Parathyroid adenoma (tissue), 2 donors: ENCODE measurements at regions not wholly inside any gene's neighbourhood (a gene's known extent, or its start where the extent isn't known, plus 50 kb on each side); places are given as distances from the start of the nearest gene placed in this dataset.

Source experiments
- H2AFZ ChIP-seq: fragments of 300-600 bp; sonication (generic); one replicate; pipeline ENCODE4 v1.7.0; 2017; ENCODE audit warnings: antibody characterized with exemption, mild to moderate bottlenecking
- H3K27ac ChIP-seq: fragments of 300-600 bp; sonication (generic); one replicate; pipeline ENCODE4 v1.7.0; 2017
- H3K27me3 ChIP-seq: fragments of 300-600 bp; sonication (generic); one replicate; pipeline ENCODE4 v1.7.0; 2017; ENCODE audit warnings: low read length; ENCODE audit not compliant: control insufficient read depth, insufficient read depth
- H3K36me3 ChIP-seq: fragments of 300-600 bp; sonication (generic); one replicate; pipeline ENCODE4 v1.7.0; 2017; ENCODE audit warnings: low read length; ENCODE audit not compliant: control insufficient read depth, insufficient read depth
- H3K4me1 ChIP-seq: fragments of 300-600 bp; sonication (generic); one replicate; pipeline ENCODE4 v1.7.0; 2017; ENCODE audit warnings: control low read depth
- H3K4me2 ChIP-seq: fragments of 300-600 bp; sonication (generic); one replicate; pipeline ENCODE4 v1.7.0; 2017; ENCODE audit warnings: low read length
- H3K4me3 ChIP-seq: fragments of 300-600 bp; sonication (generic); one replicate; pipeline ENCODE4 v1.7.0; 2017; ENCODE audit warnings: low read depth, low read length
- H3K79me2 ChIP-seq: fragments of 300-600 bp; sonication (generic); one replicate; pipeline ENCODE4 v1.7.0; 2017; ENCODE audit warnings: control low read depth
- H3K9ac ChIP-seq: fragments of 300-600 bp; sonication (generic); one replicate; pipeline ENCODE4 v1.7.0; 2017; ENCODE audit warnings: mild to moderate bottlenecking
- H3K9me3 ChIP-seq: fragments of 300-600 bp; sonication (generic); one replicate; pipeline ENCODE4 v1.7.0; 2017; ENCODE audit warnings: low read length; ENCODE audit not compliant: control insufficient read depth
- TF ChIP-seq, protein P1 (sequence below): fragments of 300-600 bp; sonication (generic); IDR thresholded peaks from one replicate; pipeline ENCODE4 v1.7.0; 2017; ENCODE audit warnings: antibody characterized with exemption, mild to moderate bottlenecking
- donor health status: primary hyperparathyroidism.

DNA sequence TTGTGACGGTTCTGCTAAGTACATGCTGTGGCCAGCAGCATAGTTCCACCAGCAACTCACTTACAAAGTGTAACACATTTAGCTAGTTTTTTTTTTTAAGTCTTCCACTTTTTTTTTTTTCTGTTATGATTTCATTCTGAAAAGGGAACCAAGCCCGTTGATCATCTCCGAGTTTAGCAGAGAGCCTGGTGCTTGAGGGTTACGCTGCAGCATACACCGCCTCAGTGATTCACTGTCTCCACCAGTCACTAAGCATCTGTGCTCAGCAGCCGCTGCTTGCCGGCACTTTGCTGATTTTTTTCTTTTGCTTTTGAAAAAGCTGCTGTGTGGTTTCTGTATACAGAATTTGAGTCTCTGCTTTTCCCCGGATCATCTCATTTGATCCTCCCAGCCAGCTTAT is 194.5 kb upstream of the CDH13 start:
- H3K27ac ChIP-seq, result no peak overlapping the region
- no peak overlapping the region for H3K4me3 ChIP-seq

DNA sequence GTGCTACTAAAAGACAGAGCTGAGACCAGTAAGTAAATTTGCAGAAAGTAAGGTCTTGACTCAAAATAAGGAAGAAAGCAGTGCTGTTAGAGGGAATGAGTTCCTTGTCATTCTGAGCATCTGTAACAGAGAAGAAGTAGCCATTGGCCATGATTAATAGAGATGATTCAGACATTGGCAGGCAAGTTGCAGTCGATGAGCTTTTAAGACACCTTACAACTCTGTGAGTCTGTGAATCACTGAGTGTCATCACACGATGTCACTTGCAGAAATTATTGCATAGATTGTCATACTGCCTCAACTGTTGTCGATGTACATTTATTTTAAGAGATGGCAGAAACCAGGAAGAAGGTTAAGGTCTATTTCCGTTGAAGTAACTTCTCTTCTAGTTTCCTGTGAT is 201.1 kb upstream of the CDH13 start:
- Histone ChIP-seq H3K9ac (no peak overlapping the region), H3K4me2 (no peak overlapping the region), H2AFZ (no peak overlapping the region), H3K9me3 (no peaks in the 10 kb centered on the region), H3K4me3 (no peak overlapping the region), H3K27ac (no peak overlapping the region), H3K27me3 (no peaks in the 10 kb centered on the region), H3K4me1 (no peaks in the 10 kb centered on the region), H3K79me2 (no peaks in the 10 kb centered on the region), H3K36me3 (no peaks in the 10 kb centered on the region)
- TF ChIP-seq, protein P1, sequence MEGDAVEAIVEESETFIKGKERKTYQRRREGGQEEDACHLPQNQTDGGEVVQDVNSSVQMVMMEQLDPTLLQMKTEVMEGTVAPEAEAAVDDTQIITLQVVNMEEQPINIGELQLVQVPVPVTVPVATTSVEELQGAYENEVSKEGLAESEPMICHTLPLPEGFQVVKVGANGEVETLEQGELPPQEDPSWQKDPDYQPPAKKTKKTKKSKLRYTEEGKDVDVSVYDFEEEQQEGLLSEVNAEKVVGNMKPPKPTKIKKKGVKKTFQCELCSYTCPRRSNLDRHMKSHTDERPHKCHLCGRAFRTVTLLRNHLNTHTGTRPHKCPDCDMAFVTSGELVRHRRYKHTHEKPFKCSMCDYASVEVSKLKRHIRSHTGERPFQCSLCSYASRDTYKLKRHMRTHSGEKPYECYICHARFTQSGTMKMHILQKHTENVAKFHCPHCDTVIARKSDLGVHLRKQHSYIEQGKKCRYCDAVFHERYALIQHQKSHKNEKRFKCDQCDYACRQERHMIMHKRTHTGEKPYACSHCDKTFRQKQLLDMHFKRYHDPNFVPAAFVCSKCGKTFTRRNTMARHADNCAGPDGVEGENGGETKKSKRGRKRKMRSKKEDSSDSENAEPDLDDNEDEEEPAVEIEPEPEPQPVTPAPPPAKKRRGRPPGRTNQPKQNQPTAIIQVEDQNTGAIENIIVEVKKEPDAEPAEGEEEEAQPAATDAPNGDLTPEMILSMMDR, result no peak

More for the DNA sequence above, 194.5 kb upstream of the CDH13 start:
- no peaks in the 10 kb centered on the region for H3K9me3 ChIP-seq
- H3K79me2 ChIP-seq, result no peaks in the 10 kb centered on the region
- no peak overlapping the region for H3K4me2 ChIP-seq
- H3K36me3 ChIP-seq, result no peaks in the 10 kb centered on the region
- no peak overlapping the region for H2AFZ ChIP-seq
- TF ChIP-seq, protein P1, result no peak
- H3K4me1 ChIP-seq, result no peaks in the 10 kb centered on the region
- no peak overlapping the region for H3K9ac ChIP-seq
- no peaks in the 10 kb centered on the region for H3K27me3 ChIP-seq

DNA sequence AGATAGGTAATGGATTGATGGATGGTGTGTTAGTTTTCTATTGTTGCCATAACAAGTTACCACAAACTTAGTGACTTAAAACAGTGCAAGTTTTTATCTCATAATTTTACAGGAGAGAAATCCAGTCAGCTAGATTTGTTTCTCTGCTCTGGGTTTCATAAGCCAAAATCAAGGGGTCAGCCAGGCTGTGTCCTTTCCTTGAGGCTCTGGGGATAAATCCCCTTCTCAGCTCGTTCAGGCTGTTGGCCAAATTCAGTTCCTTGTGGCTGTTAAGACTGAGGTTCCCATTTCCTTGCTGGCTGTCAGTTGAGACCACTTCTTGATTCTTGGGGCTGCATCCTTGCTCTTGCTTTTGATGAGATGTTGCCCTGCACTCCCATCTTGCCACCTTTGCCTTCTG is 204.9 kb upstream of the CDH13 start:
- no peaks in the 10 kb centered on the region for H3K36me3 ChIP-seq
- no peak overlapping the region for H3K4me2 ChIP-seq
- TF ChIP-seq, protein P1, result no peak
- no peak overlapping the region for H3K9ac ChIP-seq
- no peaks in the 10 kb centered on the region for H3K79me2 ChIP-seq
- no peak overlapping the region for H3K4me3 ChIP-seq
- H3K27me3 ChIP-seq, result no peaks in the 10 kb centered on the region
- H3K4me1 ChIP-seq, result no peaks in the 10 kb centered on the region
- no peak overlapping the region for H2AFZ ChIP-seq
- no peak overlapping the region for H3K27ac ChIP-seq
- H3K9me3 ChIP-seq, result no peaks in the 10 kb centered on the region

DNA sequence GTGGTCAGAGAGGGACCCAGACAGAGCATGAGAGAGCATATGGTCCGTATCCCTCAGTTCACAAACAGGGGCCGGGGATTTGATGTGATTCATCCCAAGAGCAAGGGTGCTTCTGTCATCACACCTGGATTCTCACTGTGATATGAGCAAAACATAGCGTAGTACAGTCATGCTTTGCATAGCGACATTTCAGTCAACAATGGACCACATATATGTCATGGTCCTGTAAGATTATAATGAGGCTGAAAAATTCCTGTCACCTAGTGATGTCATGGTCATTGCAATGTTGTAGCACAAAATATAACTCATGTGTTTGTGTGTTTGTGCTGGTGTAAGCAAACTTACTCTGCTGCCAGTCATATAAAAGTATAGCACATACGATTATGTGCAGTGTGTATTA is 207.4 kb upstream of the CDH13 start:
- Histone ChIP-seq H3K9me3 (no peaks in the 10 kb centered on the region), H3K79me2 (no peaks in the 10 kb centered on the region), H3K4me3 (no peak overlapping the region), H2AFZ (no peak overlapping the region), H3K4me1 (no peaks in the 10 kb centered on the region), H3K27ac (no peak overlapping the region), H3K27me3 (no peaks in the 10 kb centered on the region), H3K36me3 (no peaks in the 10 kb centered on the region), H3K9ac (no peak overlapping the region), H3K4me2 (no peak overlapping the region)
- TF ChIP-seq, protein P1, result no peak

DNA sequence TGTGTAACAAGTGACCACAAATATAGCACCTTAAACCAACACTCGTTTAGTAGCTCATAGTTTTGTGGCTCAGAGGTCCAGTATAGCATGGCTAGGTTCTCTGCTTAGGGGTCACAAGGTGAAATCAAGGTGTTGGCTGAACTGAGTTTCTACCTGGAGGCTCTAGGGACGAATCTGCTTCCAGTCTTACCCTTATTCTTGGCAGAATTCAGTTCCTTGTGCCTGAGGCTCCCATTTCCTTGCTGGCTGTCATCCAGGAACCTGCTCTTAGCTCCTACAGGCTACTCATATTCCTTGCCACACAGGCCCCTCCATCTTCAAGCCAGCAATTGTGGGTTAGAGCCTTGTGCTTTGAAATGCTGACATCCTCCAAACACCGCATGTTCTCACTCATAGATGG is 212.3 kb upstream of the CDH13 start:
- H3K4me3 ChIP-seq, result no peak overlapping the region
- no peak overlapping the region for H3K9ac ChIP-seq
- no peak overlapping the region for H2AFZ ChIP-seq
- TF ChIP-seq, protein P1, result no peak
- no peaks in the 10 kb centered on the region for H3K36me3 ChIP-seq
- H3K79me2 ChIP-seq, result no peaks in the 10 kb centered on the region
- no peaks in the 10 kb centered on the region for H3K27me3 ChIP-seq
- H3K9me3 ChIP-seq, result no peaks in the 10 kb centered on the region
- no peaks in the 10 kb centered on the region for H3K4me1 ChIP-seq
- no peak overlapping the region for H3K27ac ChIP-seq
- H3K4me2 ChIP-seq, result no peak overlapping the region
